B cell (primary cell): ENCODE measurements at regions not wholly inside any gene's neighbourhood (a gene's known extent, or its start where the extent isn't known, plus 50 kb on each side); places are given as distances from the start of the nearest gene placed in this dataset.

ENCODE experiments used
- EZH2 ChIP-seq: IDR thresholded peaks from 2 replicates; pipeline ENCODE4 v1.6.1; 2012; ENCODE audit warnings: borderline replicate concordance, low read depth, mild to moderate bottlenecking, moderate library complexity, low read length; ENCODE audit not compliant: insufficient read depth, poor library complexity, severe bottlenecking
- TF ChIP-seq, protein P1 (sequence below): fragments of 200-600 bp; IDR thresholded peaks from one replicate; pipeline ENCODE4 v1.8.0; 2022; ENCODE audit warnings: antibody characterized with exemption, mild to moderate bottlenecking

DNA sequence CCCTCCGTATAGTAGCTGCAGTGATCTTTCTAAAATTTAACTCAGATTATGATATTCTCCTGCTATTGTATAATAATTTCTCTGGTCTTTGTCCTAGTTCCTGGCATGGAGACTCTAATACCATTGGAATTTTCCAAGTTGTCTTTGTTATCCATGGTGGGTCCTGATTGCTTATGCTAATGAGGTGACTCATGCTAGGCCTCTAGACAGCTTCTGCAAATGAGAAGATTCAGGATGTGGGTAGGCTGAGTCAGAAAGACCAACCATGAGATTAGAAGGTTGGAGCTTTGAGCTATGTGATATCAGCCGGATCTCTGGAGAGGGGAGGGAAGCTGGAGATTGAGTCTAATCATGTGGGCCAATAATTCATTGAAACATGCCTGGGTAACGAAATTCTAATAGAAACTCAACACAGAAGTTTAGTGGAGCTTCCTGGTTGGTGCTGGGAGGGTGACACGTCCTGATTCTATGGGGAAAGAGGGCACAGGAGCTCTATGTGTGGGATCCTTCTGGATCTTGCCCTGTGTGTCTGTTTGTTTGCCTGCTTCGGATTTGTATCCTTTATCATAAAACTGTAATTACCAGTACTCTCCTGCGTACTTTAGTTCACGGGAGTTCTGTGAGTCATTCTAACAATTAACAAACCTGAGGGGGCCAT lies 73.2 kb upstream of the CNIH3 start:
- TF ChIP-seq, protein P1, sequence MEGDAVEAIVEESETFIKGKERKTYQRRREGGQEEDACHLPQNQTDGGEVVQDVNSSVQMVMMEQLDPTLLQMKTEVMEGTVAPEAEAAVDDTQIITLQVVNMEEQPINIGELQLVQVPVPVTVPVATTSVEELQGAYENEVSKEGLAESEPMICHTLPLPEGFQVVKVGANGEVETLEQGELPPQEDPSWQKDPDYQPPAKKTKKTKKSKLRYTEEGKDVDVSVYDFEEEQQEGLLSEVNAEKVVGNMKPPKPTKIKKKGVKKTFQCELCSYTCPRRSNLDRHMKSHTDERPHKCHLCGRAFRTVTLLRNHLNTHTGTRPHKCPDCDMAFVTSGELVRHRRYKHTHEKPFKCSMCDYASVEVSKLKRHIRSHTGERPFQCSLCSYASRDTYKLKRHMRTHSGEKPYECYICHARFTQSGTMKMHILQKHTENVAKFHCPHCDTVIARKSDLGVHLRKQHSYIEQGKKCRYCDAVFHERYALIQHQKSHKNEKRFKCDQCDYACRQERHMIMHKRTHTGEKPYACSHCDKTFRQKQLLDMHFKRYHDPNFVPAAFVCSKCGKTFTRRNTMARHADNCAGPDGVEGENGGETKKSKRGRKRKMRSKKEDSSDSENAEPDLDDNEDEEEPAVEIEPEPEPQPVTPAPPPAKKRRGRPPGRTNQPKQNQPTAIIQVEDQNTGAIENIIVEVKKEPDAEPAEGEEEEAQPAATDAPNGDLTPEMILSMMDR: no peak
- TF ChIP-seq EZH2: no peak
